Fibroblast of upper back skin (primary cell): ENCODE measurements at regions not wholly inside any gene's neighbourhood (a gene's known extent, or its start where the extent isn't known, plus 50 kb on each side); places are given as distances from the start of the nearest gene placed in this dataset.

Experiments
- DNase-seq: peaks from one replicate; pipeline ENCODE4 v3.0.0-alpha.2; 2013

DNA sequence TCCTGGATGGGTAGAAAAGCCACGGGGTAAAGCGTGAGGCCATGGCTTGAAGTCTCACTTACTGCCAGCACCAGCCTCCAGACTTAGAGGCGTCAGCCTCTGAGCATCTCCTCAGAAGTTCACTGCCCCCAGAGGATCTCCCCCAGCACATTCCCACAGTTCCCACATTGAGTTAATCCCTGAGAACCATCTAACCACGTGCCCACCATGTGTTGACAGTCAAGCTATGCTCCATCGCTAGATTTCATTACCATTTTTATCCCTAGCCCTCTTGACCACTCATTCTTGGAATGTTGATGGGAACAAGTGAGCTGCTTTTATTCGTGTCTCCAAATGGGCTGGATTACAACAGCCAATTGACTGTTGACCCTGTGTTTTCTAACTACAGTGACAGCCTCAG is 283.3 kb upstream of the IRX1 start:
- no peak for DNase-seq

DNA sequence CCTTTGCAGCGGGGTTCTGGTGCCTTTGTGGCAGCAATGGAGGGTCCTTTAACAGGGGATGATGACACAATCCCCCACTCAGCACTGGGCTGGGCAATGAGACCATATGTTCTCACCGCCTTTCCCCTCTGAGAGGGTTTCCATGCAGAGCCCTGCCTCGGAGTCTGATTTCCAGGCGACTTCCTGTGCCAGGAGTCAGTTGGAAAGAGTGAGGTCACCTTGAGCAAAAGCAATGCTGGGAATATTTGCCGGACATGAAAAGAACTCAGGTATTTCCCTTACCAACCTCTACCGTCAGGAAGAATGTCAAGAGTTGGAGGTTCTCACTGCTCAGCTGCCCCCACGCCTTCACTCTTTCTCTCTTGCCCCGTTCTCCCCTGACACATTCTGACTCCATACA is 284.2 kb upstream of the IRX1 start:
- peak; percentile 5 for DNase-seq

DNA sequence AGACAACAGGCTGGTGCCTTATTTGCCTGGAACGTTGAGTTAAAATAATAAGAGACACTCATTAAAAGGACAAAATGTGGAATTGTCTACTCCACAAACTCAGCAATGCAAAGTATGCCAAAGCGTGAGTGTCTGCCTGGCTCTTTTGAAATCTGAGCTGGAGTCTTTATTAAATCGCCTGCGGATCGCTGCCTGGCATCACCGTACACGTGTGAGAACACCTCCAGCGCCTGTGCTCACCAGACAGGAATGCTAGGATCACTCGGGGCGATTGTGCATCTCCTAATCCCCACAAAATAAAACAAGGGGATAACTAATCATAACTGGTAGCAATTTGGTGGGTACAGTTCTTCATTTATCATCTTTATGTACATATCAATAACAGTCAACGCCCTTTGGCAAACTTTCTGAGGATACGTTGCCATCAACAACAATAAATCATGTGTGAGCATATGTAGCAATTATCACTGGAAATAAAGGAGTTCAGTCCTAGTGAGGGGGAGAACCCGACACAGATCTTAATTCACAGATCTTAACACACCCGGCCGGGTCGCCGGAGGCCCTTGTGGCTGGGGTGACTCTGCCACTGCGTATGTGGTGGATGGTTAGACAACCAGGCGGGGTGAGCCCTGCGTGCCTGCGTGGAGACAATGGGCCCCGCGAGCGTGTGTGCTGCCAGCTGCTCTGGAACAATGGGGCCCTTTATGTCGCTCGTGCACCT is 284.9 kb upstream of the IRX1 start:
- peak; percentile 83 for DNase-seq

DNA sequence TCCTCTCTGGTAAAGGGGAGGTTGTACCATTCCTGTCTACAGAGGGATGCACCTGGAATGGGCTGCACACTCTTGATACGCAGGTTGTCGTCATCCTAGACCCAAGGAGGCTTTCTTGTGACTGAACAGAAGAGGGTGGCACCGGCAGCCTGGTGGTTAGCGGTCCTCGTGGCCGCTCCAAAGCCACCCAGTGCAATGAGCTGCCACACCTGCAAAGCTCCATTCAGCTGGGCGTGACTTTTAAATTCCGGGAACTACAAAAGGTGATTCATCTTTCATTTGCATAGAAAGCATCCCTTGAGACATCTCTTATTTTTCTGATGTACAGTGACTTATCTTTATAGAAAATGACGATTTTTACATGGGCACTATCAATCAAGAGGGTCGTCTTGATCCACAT is 286.1 kb upstream of the IRX1 start:
- DNase-seq: no peak

DNA sequence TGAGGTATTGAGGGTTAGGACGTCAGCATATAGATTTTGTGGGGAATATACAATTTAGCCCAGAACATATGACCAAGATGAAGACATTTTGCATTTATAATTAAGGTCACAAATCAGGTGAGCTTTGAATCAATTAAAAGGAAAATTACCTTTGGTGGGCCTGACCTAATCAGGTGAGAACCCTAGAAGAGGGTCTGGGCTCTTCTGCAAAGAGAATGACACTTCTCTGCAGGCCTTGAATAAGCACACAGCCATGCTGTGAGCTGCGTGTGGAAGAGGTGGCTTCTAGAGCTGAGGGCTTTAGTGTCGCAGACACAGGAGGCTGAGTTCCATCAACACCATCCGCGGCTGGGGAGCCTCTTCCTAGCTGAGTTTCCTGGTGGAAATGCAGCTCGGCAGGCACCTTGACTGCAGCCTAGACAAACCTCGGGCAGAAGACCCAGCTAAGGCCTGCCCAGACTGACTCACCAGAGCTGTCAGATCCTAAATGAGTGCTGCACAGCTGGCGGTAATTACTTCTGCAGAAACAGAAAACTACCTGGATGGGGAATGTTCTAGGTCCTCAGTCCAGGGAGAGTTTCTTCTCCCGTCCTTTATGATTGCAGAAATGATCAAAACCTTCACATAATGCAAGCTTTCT is 287.5 kb upstream of the IRX1 start:
- peak; percentile 6 for DNase-seq

DNA sequence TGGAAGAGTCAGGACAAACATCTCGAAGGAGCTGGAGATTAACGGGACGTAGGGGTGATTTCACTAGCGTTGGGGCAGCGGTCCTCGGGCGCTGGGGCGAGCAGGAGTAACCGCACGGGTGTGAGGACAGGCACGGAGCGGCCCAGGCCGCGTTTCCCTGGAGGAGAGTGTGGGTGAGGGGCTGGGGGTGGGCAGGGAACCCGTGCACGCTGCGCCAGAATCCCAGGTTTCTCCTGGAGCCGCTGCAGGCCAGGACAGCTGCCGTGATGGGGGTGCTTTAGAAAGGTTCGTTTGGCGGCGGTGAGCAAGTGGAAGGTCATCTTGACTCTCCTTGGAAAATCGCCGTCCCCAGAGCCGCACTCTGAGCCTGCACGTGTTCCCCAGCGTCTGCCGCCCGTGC is 290.2 kb upstream of the IRX1 start:
- DNase-seq: no peak

DNA sequence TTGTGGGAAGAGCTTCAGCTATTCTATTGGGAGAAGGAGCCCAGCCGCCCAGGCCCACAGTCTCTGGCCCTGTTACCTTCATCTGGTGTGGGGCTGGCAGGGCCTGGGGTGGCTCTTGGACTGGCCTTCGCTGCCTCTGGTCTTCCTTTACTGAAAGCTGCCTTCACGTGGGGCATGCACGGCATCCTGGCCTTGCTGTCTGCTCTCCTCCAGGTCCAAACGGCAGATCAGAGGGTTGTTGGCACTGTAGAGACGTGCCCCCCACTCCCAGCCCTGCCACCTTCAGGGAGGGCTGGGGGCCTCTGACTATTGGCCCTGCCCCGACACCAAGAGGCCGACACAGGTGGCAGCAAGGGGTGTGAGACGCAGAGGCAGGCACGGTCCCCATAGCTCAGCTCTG is 291.3 kb upstream of the IRX1 start:
- DNase-seq: no peak

DNA sequence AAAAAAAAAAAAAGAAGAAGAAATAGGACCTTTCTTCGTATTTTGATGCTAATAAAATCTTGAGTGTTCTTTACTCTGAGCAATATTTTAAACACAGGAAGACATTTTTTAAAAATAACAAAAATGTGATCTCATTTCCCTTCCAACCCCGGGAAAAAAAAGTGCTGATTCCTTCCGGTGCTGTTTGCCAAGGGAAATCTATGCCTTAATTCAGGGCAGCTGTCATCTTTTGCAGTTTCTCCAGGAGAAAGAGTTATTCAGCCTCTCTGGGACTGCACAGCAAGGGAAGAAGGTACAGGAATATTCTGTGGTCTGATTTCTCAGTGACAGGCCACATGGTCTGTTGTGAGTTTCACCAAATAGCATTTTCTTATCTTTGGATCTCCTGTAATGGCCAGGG is 291.9 kb upstream of the IRX1 start:
- DNase-seq: peak; percentile 75

DNA sequence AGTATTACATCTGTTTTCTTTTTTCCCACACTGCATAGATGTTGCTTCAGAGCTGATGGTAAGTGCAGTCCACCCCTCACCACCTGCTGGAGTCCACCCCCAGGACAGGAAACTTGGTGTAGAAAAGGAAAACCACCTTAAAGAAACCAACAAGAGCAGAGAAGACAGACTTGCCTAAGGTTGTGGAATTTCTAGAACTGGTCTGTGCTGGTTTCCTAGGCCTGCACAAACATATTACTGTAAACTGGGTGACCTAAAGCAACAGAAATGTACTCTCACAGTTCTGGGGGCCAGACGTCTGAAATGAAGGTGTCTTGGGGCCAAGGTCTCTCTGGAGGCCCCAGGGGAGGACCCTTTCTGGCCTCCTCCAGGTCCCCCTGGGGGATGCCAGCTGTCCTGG is 293.4 kb upstream of the IRX1 start:
- DNase-seq: no peak

DNA sequence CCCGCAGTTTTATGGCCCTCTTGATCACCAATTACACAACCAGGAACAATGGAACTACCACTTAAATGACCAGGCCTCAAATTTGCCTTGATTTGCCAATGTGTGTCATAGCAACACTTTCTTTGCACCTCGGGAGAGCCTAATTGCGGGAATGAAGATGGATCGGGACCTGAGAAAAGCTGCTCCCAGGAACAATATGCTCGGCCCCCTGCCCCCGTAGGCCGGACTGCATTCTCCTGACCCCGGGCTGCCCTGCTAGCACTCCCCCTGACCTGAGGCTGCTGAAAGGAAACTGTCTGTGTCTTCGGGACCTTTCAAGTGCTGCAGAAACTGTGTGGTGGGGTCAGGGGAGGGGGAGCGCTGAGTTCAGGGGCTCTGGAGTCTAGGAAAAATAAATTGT is 294.3 kb upstream of the IRX1 start:
- no peak for DNase-seq

DNA sequence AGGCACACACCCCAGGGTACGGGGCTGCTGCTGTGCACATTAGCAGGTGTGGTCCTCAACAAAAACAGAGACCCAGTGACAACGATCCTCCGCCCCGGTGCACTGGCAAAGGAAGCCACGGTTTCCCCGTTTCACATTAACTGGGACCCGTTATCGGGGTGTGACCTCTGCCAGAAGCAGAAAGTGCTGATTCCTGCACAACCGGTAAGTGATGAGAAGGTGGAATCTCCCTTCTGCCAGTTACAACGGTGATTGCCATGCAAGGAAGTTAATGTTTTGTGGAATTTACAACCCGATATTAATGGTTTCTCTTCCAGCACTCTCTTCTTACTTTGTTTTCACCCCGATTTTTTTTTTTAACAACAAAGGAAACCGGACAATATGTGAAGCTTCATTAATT is 294.9 kb upstream of the IRX1 start:
- no peak for DNase-seq

DNA sequence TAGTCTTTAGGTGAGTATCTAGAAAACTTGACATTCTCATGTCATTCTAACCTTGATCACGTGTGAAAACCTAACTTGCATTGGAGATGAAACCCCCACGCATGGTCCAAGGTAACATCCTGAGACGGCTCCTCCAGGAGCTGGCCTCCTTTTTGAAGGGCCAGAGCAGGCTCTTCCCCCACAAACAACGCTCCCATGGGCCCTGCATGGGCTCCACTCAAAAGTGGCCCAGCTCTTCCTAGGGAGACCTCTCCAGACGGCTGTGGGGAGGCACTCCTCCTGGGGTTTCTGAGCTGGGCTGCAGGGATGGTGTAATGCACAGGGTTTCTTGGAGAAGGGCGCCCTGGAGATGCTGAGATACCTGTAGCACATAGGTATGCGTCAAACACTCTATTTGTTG is 296.2 kb upstream of the IRX1 start:
- DNase-seq: no peak

DNA sequence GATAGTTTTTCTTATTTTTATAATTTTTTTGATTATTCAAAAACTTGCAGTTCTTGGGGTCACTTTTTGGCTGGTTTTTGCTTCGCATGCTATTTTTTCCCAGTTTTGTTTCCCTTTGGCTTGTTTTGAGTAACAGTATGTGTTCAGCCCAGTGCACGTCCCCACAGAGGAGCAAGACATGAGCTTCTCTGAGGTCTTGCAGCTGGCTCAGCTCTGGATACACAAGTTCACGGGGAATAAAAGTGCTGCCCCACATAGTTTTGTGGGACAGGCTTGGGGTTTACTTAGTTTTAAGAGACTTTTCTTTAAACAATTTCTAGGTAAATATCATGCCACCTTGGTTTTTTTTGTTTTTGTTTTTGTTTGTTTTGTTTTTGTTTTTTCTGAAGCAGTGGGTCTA is 297.8 kb upstream of the IRX1 start:
- DNase-seq: no peak

DNA sequence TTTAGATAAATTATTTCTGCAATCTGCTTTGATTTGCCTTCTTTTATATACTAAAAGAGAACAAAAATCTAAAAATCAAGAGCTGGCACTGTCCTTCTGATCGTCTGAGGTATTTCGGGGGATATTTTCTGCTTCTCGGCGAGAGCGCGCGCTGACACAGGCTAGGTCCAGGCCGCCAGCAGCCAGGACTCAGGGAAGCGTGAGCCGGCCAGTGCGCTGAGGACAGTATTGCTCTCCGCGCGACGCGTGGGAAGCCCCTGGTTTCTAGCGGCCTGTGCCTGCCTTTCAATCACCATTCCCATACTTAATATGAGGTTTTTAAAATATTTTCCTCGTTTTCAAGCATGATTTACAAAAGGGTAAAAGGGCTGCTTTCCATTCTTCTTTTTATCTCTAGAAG is 307.3 kb upstream of the IRX1 start:
- no peak for DNase-seq

DNA sequence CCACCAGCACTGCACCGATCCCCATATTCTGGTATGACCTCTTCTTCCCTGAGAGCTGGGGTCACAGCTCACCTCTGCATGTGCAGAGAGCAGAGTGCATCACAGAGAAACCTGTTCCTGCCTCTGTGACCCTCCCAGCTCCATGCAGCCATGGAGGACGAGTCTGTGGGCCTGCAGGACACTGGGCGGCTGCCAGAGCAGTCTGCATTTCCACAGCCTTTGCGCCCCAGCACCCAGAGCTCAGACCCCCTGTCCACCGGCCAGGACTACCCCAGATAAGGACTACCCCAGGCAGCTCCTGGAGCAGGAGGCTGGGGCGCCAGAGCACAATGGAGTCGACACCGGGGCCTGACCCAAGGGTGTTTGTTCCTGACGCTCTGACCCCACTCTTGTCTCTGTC is 308.1 kb upstream of the IRX1 start:
- no peak for DNase-seq

DNA sequence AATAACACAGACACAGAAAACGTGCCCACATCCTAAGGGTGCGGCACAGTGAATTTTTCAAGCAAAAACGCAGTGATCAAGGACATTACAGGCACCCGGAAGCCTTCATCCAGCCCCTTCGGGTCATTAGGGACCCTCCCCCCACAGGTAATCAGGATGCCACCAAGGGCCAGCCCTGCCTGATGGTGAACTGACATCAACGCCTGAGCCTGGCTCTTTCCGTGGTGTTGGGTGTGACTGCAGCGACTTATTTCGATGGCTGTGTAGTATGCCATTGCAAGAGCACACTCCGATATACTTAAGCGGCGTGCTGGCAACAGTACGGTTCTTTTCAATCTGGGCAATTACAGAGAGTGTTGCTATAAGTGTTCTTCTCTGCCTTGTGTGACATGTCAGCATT is 310.0 kb upstream of the IRX1 start:
- no peak for DNase-seq

DNA sequence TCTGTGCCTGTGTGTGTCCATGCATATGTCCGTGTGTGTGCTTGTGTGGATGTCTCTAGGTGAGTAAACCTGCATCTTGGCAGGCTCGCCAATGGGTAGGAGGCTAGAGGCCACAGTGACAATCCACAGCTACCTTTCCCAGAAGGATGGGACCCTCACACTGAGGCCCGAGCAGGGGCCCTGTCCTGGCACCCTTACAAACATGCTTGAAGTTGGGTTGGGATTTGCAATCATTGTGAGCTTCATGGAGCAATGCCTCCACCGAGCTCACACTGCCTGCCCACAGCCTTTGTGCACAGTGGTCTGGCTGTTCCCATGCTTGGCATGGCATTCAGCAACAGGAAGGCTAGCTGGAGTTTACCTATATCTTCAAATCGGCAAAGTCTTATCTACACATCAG is 311.1 kb upstream of the IRX1 start:
- no peak for DNase-seq

DNA sequence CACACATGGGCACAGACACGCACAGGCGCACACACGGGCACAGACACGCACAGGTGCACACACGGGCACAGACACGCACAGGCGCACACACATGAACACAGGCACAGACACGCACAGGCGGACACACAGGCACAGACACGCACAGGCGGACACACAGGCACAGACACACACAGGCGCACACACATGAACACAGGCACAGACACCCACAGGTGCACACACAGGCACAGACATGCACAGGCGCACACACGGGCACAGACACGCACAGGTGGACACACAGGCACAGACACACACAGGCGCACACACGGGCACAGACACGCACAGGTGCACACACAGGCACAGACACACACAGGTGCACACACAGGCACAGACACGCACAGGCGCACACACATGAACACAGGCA is 312.8 kb upstream of the IRX1 start:
- no peak for DNase-seq

DNA sequence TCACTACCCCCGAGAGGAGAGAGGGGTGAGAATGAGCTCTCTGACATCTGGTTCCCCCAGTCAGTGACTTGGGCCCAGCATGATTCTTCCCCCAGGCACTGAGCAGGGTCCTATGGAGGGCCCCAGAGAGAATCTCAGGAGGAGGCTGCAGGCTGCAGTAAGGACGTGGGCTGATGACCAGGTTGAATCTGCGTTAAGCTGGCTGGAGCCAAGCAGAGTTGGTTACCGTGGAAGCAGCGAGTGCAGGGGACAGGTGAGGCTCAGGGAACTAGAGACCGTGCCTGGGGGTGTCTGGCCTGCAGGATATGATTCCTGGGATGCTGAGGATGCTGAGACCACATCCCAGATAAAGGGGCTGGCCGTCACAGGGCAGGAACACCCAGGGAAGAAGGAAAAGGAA is 314.3 kb upstream of the IRX1 start:
- no peak for DNase-seq

DNA sequence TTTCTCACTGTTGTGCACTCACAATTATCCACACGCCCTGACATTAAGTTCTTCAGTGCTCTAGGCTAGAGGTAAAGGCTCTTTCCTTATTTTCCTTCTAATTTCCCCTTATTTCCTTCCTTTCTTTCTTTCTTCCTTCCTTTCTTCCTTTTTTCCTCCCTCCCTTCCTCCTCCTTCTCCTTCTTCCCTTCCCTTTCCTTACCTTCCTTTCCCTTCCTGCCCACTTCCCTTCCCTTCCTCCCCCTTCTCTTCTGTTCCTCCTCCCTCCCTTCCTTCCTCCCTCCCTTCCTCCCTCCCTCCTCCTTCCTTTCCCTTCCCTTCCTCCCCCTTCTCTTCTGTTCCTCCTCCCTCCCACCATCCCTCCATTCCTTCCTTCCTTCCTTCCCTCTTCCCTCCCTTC is 317.0 kb upstream of the IRX1 start:
- DNase-seq: no peak

DNA sequence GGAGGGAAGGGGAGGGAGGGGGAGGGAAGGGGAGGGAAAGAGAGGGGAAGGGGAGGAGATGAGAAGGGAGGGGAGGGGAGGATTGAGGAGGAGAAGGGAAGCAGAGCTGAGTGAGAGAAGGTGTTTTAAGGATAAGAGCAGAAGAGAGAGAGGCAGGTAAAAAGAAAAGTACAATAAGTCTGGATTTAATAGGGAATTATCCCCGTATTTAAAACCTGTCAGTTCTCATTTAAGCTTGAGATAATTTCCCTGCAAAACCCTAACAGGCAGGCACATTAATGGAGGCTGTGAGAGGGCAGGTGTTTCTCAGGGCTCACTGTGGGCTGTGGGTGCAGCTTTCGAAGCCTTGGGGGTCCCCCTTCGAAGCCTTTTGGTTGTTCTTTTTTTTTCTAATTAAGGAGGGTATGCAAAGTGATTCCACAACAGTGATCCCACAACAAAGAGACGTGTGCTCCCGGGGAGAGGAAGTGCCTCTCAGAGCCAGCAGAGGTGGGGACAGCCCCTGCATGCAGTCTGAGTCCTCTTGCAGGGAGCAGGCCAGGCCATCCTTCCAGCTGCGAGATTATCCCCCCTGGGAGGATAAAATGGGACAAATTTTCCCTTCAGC is 317.9 kb upstream of the IRX1 start:
- DNase-seq: no peak

DNA sequence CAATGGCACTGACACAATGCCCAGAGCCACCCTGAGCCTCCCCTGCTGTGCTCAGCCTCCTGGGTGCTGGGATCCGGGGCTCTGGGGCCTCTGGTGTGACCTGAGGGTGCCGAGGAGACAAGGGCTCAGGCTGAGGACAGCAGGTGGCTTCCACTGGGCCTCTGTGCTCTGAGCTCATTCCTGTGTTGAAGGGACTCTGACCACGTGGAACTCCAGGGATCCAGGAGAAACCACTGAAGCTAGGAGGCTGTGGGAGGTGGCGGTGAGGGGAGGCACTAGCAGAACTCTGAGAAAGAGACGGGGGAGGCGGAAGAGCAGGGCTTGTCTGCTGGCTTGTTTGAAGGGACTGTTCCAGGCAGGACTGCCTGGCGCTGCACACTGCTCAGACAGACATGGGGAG is 318.7 kb upstream of the IRX1 start:
- DNase-seq: no peak

DNA sequence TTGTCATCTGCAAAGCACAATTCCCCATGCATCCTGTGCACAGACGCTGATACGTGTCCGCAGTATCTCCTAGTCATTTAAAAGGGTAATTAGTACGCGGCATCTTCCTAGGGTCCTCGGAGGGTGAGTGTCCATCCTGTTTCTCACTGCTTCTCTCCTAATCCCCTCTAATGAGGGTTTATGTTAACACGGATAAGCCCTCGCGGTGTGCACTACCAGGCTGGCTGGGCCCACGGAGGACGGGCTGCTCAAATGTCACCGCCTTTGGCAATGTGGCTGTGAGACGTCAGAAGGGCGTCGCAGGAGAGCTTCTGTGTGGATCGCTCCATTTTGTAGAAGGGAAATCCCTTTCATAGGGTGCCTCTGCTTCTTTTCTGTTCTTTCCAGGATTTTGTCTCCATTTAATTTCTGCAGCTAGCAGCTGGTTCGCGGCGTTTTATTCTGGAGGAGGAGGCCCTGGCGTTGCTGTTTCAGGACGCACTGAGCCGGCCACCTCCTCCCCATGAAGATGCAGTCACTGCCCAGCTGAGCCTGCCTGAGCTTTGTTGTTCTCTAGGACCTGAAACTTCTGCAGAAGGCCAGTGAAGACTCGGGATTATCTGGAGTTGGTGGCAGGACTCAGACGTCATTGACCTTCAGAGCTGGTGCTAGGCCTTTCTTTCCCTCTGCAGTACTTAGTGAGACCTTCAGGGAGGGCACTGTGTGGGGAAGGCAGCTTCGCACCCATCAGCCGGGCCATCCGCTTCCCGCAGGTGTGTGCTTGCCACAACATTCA is 326.1 kb upstream of the IRX1 start:
- no peak for DNase-seq

DNA sequence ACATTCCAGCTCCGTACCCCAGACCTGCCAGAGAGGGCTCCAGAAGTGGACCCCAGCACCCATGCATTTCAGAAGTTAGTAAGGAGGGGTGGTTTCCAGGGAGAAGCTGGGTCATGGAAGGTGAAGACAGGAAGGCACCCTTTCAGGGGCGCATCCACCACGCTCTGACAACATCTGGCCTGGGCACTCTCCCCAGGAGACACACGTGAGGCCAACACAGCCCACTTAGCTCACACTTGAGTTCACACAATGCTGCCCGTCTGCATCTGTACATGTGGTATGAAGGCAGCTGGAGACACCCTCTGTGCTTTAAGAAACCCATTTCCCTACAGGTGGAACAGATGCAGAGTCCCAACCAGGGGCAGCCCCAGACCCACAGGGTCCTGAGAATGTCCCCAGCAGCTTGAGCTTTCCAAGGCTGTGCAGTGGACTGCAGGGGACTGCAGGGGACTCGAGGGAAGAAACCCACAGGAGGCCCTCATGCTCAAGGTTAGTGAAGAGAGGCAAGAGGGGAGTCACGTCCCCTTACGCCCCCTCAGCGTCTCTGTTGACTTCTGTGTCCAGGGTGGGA is 326.8 kb upstream of the IRX1 start:
- DNase-seq: no peak
